ENCODE measurements at regions not wholly inside any gene's neighbourhood (a gene's known extent, or its start where the extent isn't known, plus 50 kb on each side); places are given as distances from the start of the nearest gene placed in this dataset.
"Not testable (repeated sequence)": the region's sequence is repeated elsewhere in the genome, so short reads cannot be mapped to it uniquely, and the experiment has no call there.

GRCh38 chr14:48341069-48341468, 665.7 kb upstream of the MDGA2 start:
- DNase-seq: no peak

GRCh38 chr14:48333221-48333920, 658.0 kb upstream of the MDGA2 start:
- no peak for DNase-seq

GRCh38 chr14:48331421-48331820, 656.0 kb upstream of the MDGA2 start:
- DNase-seq: no peak

- no peak for DNase-seq
Measured at GRCh38 chr14:48325486-48325885, 650.1 kb upstream of the MDGA2 start.

- no peak for DNase-seq
Measured at GRCh38 chr14:48323665-48324064, 648.3 kb upstream of the MDGA2 start.

- DNase-seq: no peak
Measured at GRCh38 chr14:48319823-48320222, 644.4 kb upstream of the MDGA2 start.

GRCh38 chr14:48304729-48305128, 629.3 kb upstream of the MDGA2 start:
- no peak for DNase-seq

GRCh38 chr14:48289701-48290100, 614.3 kb upstream of the MDGA2 start:
- no peak for DNase-seq

GRCh38 chr14:48285217-48285616, 609.8 kb upstream of the MDGA2 start:
- DNase-seq: peak; percentile 1

GRCh38 chr14:48275301-48275700, 599.9 kb upstream of the MDGA2 start:
- no peak for DNase-seq

GRCh38 chr14:48274826-48275225, 599.4 kb upstream of the MDGA2 start:
- DNase-seq: no peak

GRCh38 chr14:48267926-48268325, 592.5 kb upstream of the MDGA2 start:
- not testable (repeated sequence) for DNase-seq

GRCh38 chr14:48266201-48266600, 590.8 kb upstream of the MDGA2 start:
- DNase-seq: not testable (repeated sequence)

GRCh38 chr14:48261436-48261835, 586.0 kb upstream of the MDGA2 start:
- no peak for DNase-seq

- not testable (repeated sequence) for DNase-seq
Measured at GRCh38 chr14:48260394-48261295, 585.2 kb upstream of the MDGA2 start.

GRCh38 chr14:48259876-48260275, 584.5 kb upstream of the MDGA2 start:
- not testable (repeated sequence) for DNase-seq

GRCh38 chr14:48259232-48259631, 583.8 kb upstream of the MDGA2 start:
- not testable (repeated sequence) for DNase-seq

- DNase-seq: not testable (repeated sequence)
Measured at GRCh38 chr14:48258703-48259102, 583.3 kb upstream of the MDGA2 start.

- DNase-seq: no peak
Measured at GRCh38 chr14:48253020-48253419, 577.6 kb upstream of the MDGA2 start.

- no peak for DNase-seq
Measured at GRCh38 chr14:48251290-48251689, 575.9 kb upstream of the MDGA2 start.

- DNase-seq: no peak
Measured at GRCh38 chr14:48250575-48250974, 575.2 kb upstream of the MDGA2 start.

GRCh38 chr14:48247977-48248376, 572.6 kb upstream of the MDGA2 start:
- no peak for DNase-seq

GRCh38 chr14:48243900-48244299, 568.5 kb upstream of the MDGA2 start:
- no peak for DNase-seq

GRCh38 chr14:48229091-48229490, 553.7 kb upstream of the MDGA2 start:
- no peak for DNase-seq
